ACC112 (cell line): ENCODE measurements at regions not wholly inside any gene's neighbourhood (a gene's known extent, or its start where the extent isn't known, plus 50 kb on each side); places are given as distances from the start of the nearest gene placed in this dataset.
"Not testable (repeated sequence)": the region's sequence is repeated elsewhere in the genome, so short reads cannot be mapped to it uniquely, and the experiment has no call there.

ENCODE experiments used
- H2AFZ ChIP-seq: fragments of 200-600 bp; sonication (generic); one replicate; pipeline ENCODE4 v1.6.0; 2017; ENCODE audit warnings: antibody characterized with exemption, low read length; ENCODE audit not compliant: unreplicated experiment
- H3K27ac ChIP-seq: fragments of 200-600 bp; sonication (generic); 2 replicates; pipeline ENCODE4 v1.5.1; 2014; ENCODE audit warnings: low read depth, mild to moderate bottlenecking, antibody characterized with exemption, low read length, moderate library complexity
- H3K27me3 ChIP-seq: fragments of 200-600 bp; sonication (generic); 2 replicates; pipeline ENCODE4 v1.6.1; 2014; ENCODE audit warnings: mild to moderate bottlenecking, antibody characterized with exemption, low read length, moderate library complexity, mixed read lengths; ENCODE audit not compliant: insufficient read depth
- H3K36me3 ChIP-seq: fragments of 200-600 bp; sonication (generic); 2 replicates; pipeline ENCODE4 v1.6.1; 2016; ENCODE audit warnings: mild to moderate bottlenecking, antibody characterized with exemption, low read length, moderate library complexity, mixed read lengths; ENCODE audit not compliant: insufficient read depth
- H3K4me1 ChIP-seq: fragments of 200-600 bp; sonication (generic); one replicate; pipeline ENCODE4 v1.6.1; 2016; ENCODE audit warnings: low read length, mixed read lengths; ENCODE audit not compliant: insufficient read depth, unreplicated experiment, control insufficient read depth
- H3K4me3 ChIP-seq: fragments of 200-600 bp; sonication (generic); 2 replicates; pipeline ENCODE4 v1.5.1; 2014; ENCODE audit warnings: mild to moderate bottlenecking, low read depth, low read length
- H3K79me2 ChIP-seq: fragments of 200-600 bp; sonication (generic); one replicate; pipeline ENCODE4 v1.6.0; 2016; ENCODE audit warnings: low read length; ENCODE audit not compliant: control insufficient read depth, unreplicated experiment, insufficient read depth

DNA sequence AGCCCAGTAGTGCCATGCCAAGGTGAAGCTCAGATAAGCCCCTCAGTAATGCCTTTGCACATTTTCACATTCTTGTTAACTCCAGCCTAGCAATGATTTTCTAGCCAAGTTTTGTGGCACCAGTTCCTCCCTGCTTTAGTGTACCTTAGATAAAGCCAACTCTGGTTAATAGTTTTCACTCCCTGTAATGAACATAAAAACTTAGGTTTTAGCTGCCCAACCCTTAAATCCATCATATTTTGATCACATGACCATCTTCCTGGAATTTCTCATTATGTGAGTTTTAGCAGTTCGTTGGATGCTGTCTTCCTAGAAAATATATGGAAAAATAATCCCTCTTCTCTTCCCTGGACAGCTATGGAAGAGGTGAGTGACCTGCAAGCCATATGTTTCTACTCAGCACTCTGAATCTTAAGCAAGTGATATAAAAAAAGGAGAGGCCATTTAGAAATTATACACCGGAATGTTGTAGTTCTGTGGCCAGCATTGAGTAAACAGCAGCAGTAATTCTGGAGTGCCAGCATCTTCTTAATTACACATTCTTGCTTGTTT, 62.2 kb upstream of the P2RY1 start:
- Histone ChIP-seq H3K27me3 (no peaks in the 10 kb centered on the region), H3K4me3 (no peak overlapping the region), H3K4me1 (no peaks in the 10 kb centered on the region), H3K79me2 (no peaks in the 10 kb centered on the region), H3K27ac (no peak overlapping the region), H2AFZ (no peak overlapping the region), H3K36me3 (no peaks in the 10 kb centered on the region)

DNA sequence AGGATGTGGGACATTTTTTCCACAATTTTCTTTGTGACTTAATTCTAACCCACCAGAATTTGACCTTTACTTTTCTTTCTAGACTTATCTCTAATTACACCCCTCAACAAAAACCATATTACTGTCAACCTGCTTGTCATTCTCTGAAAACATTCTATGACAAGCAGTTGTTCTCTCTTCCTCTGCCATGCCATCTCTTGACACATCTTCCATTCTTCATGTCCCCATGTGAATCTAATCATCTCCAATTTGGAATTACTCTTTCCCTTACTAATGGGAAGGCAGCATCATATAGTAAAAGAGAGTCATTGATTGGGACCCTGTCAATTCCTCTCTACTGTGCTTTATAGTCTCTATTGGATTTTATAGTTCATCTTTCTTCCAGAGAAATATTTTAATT, 61.3 kb upstream of the P2RY1 start:
- no peak overlapping the region for H3K27ac ChIP-seq
- no peaks in the 10 kb centered on the region for H3K4me1 ChIP-seq
- no peak overlapping the region for H2AFZ ChIP-seq
- H3K27me3 ChIP-seq = no peaks in the 10 kb centered on the region
- H3K4me3 ChIP-seq = no peak overlapping the region
- H3K79me2 ChIP-seq = no peaks in the 10 kb centered on the region
- no peaks in the 10 kb centered on the region for H3K36me3 ChIP-seq

DNA sequence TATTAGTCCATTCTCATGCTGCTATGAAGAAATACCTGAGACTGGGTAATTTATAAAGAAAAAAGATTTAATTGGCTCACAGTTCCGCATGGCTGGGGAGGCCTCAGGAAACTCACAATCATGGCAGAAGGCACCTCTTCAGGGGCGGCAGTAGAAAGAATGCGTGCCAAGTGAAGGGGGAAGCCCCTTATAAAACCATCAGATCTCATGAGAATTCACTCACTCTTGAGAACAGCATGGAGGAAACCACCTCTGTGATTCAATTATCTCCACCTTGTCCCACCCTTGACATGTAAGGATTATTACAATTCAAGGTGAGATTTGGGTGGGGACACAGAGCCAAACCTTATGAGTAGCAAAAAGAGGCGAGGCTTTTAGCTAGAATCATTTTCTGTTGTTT, 60.7 kb upstream of the P2RY1 start:
- not testable (repeated sequence) for H3K36me3 ChIP-seq, H2AFZ ChIP-seq, H3K79me2 ChIP-seq, H3K27ac ChIP-seq, H3K4me3 ChIP-seq, H3K27me3 ChIP-seq, H3K4me1 ChIP-seq

DNA sequence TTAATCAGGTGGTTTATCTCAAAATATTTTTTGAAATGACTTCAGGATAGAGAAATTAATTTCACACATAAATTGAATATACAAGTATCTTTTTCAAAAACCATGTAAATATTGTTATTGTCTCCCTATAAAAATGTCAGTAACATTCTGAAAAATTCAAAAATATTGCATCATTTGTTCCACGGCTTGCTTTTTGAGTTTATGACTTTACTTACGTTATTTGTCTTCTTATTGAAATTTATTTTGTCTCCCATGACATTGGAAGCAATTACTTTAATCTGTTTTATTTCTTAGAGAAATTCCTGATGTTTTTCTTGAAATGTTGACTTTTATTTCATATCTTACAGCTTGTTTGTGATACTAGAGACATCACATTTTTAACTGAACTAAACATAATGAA, 56.9 kb upstream of the P2RY1 start:
- H3K36me3 ChIP-seq = no peaks in the 10 kb centered on the region
- no peak overlapping the region for H3K4me3 ChIP-seq
- H3K27ac ChIP-seq = no peak overlapping the region
- no peaks in the 10 kb centered on the region for H3K79me2 ChIP-seq
- peaks cover 13% of the 10 kb centered on the region for H3K4me1 ChIP-seq
- no peak overlapping the region for H2AFZ ChIP-seq
- no peaks in the 10 kb centered on the region for H3K27me3 ChIP-seq

DNA sequence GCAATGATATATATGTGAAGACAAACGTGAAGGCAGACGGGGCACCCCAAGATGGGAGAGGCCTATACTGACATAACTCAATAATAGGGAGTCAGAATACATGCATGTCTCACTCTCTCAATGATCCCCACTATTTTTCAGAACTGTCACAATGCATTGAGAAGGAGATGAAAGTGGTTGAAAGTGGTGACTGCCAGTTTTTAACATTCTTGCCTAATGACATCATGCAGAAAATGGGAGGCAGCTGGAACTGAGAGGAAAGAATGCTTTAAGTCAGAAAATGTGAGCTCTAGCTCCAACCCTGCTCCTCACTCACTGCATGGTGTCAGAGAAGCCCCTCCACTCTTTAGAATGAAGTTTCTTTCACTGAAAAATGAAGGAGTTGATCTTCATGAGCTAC, 55.3 kb upstream of the P2RY1 start:
- no peaks in the 10 kb centered on the region for H3K79me2 ChIP-seq
- H3K4me3 ChIP-seq = no peak overlapping the region; the same call in 1 of the 2 replicates
- peaks cover 13% of the 10 kb centered on the region for H3K4me1 ChIP-seq
- H3K36me3 ChIP-seq = no peaks in the 10 kb centered on the region
- H3K27ac ChIP-seq = no peak overlapping the region
- H3K27me3 ChIP-seq = no peaks in the 10 kb centered on the region
- peak overlapping the region; percentile 23 for H2AFZ ChIP-seq

DNA sequence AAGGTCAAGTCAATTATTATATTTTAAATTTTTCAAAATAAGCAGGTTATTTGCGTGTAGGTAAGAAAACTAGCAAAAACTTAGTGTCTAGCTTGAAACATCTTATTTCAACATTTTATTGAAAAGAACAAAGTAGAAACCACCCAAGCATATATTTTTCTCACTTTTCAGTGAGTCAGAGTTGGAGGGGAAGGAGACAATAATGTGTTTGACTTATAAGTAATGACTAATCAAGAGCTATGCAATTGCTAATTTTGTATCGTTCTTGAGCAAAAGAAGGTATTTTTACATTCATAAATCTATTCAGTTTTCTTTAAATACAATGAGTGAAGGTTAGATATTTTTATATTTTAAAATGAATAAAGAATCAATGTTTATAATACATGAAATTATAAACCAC, 54.4 kb upstream of the P2RY1 start:
- H3K79me2 ChIP-seq = no peaks in the 10 kb centered on the region
- H3K27ac ChIP-seq = no peak overlapping the region
- no peaks in the 10 kb centered on the region for H3K36me3 ChIP-seq
- no peaks in the 10 kb centered on the region for H3K27me3 ChIP-seq
- no peak overlapping the region for H2AFZ ChIP-seq
- H3K4me3 ChIP-seq = no peak overlapping the region
- H3K4me1 ChIP-seq = peaks cover 13% of the 10 kb centered on the region

DNA sequence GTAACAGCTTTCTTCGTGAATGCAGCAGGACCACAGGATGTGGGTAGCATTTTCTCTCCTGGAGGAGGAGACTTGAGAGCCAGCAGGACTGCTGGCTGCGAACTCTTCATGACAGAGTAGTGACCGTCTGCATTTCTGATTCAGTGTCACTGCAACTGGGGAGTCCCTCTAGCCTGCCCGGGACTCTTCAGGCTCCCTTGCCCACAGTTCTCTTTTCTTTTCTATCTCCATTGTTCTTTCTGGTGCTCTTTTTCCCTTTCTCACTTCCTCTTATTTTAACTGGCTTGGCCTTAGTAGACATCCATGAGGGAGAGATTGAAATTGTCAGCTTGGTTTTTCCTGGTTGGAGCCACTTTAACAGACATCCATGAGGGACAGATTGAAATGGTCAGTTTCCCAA, 49.9 kb upstream of the P2RY1 start:
- Histone ChIP-seq H3K27me3 (no peaks in the 10 kb centered on the region), H3K36me3 (no peaks in the 10 kb centered on the region), H3K79me2 (no peaks in the 10 kb centered on the region), H3K27ac (no peak overlapping the region), H3K4me3 (no peak overlapping the region), H3K4me1 (peaks cover 3% of the 10 kb centered on the region), H2AFZ (no peak overlapping the region)
